ENCODE measurements at regions not wholly inside any gene's neighbourhood (a gene's known extent, or its start where the extent isn't known, plus 50 kb on each side); places are given as distances from the start of the nearest gene placed in this dataset.
"Not testable (repeated sequence)": the region's sequence is repeated elsewhere in the genome, so short reads cannot be mapped to it uniquely, and the experiment has no call there.

GRCh38 chr3:174583396-174583795 is 275.7 kb upstream of the NAALADL2 start:
- POLR2A ChIA-PET = no interaction called here
- Histone ChIP-seq H3K79me2 (ENCODE audit: control insufficient read depth, insufficient read depth, low read length) (no peaks in the 10 kb centered on the region), H3K4me2 (ENCODE audit: insufficient read depth, low read length) (no peak overlapping the region), H3K4me3 (replicated peaks in 1 of 3; ENCODE audit: insufficient read depth in 1 of 3, low read depth in 1 of 3, low read length in 3 of 3) (no peak overlapping the region), H3K9me3 (replicated peaks; ENCODE audit: control insufficient read depth, insufficient read depth, low read length) (no peaks in the 10 kb centered on the region), H3K27ac (ENCODE audit: insufficient read depth, low read depth, low read length) (no peak overlapping the region), H3K9me1 (replicated peaks; ENCODE audit: control insufficient read depth, extremely low read depth, insufficient read depth, low read length) (no peaks in the 10 kb centered on the region), H3K4me1 (ENCODE audit: control insufficient read depth, extremely low read depth, insufficient read depth, low read length) (no peaks in the 10 kb centered on the region), H3K36me3 (ENCODE audit: control insufficient read depth in 2 of 2, extremely low read depth in 1 of 2, insufficient read depth in 2 of 2, low read length in 2 of 2) (no peaks in the 10 kb centered on the region), H3K9ac (replicated peaks; ENCODE audit: extremely low read depth, insufficient read depth, low read length) (no peak overlapping the region), H3K27me3 (ENCODE audit: control insufficient read depth in 2 of 2, insufficient read depth in 2 of 2, low read length in 2 of 2) (no peaks in the 10 kb centered on the region), H4K20me1 (replicated peaks; ENCODE audit: control insufficient read depth, extremely low read depth, insufficient read depth, low read length) (no peaks in the 10 kb centered on the region), H2AFZ (ENCODE audit: low read depth, low read length) (no peak overlapping the region)
- no TSS peak for BruUV-seq (replicated peaks)
- intact Hi-C loops (cut with micrococcal nuclease) = no loop called here
- CTCF ChIA-PET = no interaction called here
- FAIRE-seq (no peak), DNase-seq (ENCODE audit: low read depth, low spot score) (no peak)
- dilution Hi-C loops (cut with MboI; ENCODE audit: extremely low pct_ligation_motif_present, low sequenced_read_pairs) = no loop called here
- TF ChIP-seq MYC (IDR thresholded peaks at IDR 0.05; ENCODE audit: low read depth, low read length) (no peak), JUN (IDR thresholded peaks at IDR 0.05; ENCODE audit: borderline replicate concordance, insufficient read depth, insufficient read length, low read depth) (no peak)
- TF ChIP-seq, protein P1, sequence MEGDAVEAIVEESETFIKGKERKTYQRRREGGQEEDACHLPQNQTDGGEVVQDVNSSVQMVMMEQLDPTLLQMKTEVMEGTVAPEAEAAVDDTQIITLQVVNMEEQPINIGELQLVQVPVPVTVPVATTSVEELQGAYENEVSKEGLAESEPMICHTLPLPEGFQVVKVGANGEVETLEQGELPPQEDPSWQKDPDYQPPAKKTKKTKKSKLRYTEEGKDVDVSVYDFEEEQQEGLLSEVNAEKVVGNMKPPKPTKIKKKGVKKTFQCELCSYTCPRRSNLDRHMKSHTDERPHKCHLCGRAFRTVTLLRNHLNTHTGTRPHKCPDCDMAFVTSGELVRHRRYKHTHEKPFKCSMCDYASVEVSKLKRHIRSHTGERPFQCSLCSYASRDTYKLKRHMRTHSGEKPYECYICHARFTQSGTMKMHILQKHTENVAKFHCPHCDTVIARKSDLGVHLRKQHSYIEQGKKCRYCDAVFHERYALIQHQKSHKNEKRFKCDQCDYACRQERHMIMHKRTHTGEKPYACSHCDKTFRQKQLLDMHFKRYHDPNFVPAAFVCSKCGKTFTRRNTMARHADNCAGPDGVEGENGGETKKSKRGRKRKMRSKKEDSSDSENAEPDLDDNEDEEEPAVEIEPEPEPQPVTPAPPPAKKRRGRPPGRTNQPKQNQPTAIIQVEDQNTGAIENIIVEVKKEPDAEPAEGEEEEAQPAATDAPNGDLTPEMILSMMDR (IDR thresholded peaks at IDR 0.05; ENCODE audit: extremely low read depth in 1 of 2, insufficient read depth in 1 of 2, low read depth in 1 of 2, low read length in 2 of 2) = no peak

GRCh38 chr3:174587137-174587536 is 272.0 kb upstream of the NAALADL2 start:
- H3K4me3 ChIP-seq (replicated peaks in 1 of 3; ENCODE audit: insufficient read depth in 1 of 3, low read depth in 1 of 3, low read length in 3 of 3); intact Hi-C loops (cut with micrococcal nuclease); dilution Hi-C loops (cut with MboI; ENCODE audit: extremely low pct_ligation_motif_present, low sequenced_read_pairs); H3K4me1 ChIP-seq (ENCODE audit: control insufficient read depth, extremely low read depth, insufficient read depth, low read length); H3K9ac ChIP-seq (replicated peaks; ENCODE audit: extremely low read depth, insufficient read depth, low read length); H3K27me3 ChIP-seq (ENCODE audit: control insufficient read depth in 2 of 2, insufficient read depth in 2 of 2, low read length in 2 of 2); BruUV-seq (replicated peaks); CTCF ChIA-PET; H3K36me3 ChIP-seq (ENCODE audit: control insufficient read depth in 2 of 2, extremely low read depth in 1 of 2, insufficient read depth in 2 of 2, low read length in 2 of 2); DNase-seq (ENCODE audit: low read depth, low spot score); H3K27ac ChIP-seq (ENCODE audit: insufficient read depth, low read depth, low read length); H3K4me2 ChIP-seq (ENCODE audit: insufficient read depth, low read length); H4K20me1 ChIP-seq (replicated peaks; ENCODE audit: control insufficient read depth, extremely low read depth, insufficient read depth, low read length); POLR2A ChIA-PET; H2AFZ ChIP-seq (ENCODE audit: low read depth, low read length); H3K79me2 ChIP-seq (ENCODE audit: control insufficient read depth, insufficient read depth, low read length); H3K9me1 ChIP-seq (replicated peaks; ENCODE audit: control insufficient read depth, extremely low read depth, insufficient read depth, low read length); H3K9me3 ChIP-seq (replicated peaks; ENCODE audit: control insufficient read depth, insufficient read depth, low read length); FAIRE-seq: not testable (repeated sequence)

Data from endothelial cell of umbilical vein (primary cell).